MCF 10A (cell line): ENCODE measurements at regions not wholly inside any gene's neighbourhood (a gene's known extent, or its start where the extent isn't known, plus 50 kb on each side); places are given as distances from the start of the nearest gene placed in this dataset.

Experiments
- BruUV-seq: library from RNA; stranded (reverse); fragments of 400-500 nt; replicated peaks from 2 replicates; lab custom pipeline; 2021; lab: Mats Ljungman, UMichigan
- CTCF ChIA-PET: fragments of 300-600 bp; sonication (Branson Sonifier 250); formaldehyde crosslinking; extraction: SDS; loops from one replicate; lab custom pipeline; 2021; ENCODE audit warnings: antibody characterized with exemption, inconsistent platforms; lab: Yijun Ruan, JAX
- POLR2A ChIA-PET: fragments of 300-600, 350-650 bp; sonication (Branson Sonifier 250); formaldehyde crosslinking; extraction: SDS; loops from one replicate; lab custom pipeline; 2020; ENCODE audit warnings: antibody characterized with exemption, inconsistent platforms; lab: Yijun Ruan, JAX
- DNase-seq: peaks from one replicate; pipeline ENCODE4 v3.0.0-alpha.2; 2018; ENCODE audit not compliant: unreplicated experiment
- H3K27ac Mint-ChIP-seq: one replicate; pipeline ENCODE4 v1.8.0; 2022; ENCODE audit warnings: mild to moderate bottlenecking, low read depth, mixed read lengths; ENCODE audit not compliant: unreplicated experiment
- H3K27me3 Mint-ChIP-seq: one replicate; pipeline ENCODE4 v1.8.0; 2022; ENCODE audit warnings: mixed read lengths; ENCODE audit not compliant: insufficient read depth, unreplicated experiment
- H3K36me3 Mint-ChIP-seq: one replicate; pipeline ENCODE4 v1.8.0; 2022; ENCODE audit warnings: mild to moderate bottlenecking, moderate library complexity, mixed read lengths; ENCODE audit not compliant: insufficient read depth, unreplicated experiment
- H3K4me1 Mint-ChIP-seq: one replicate; pipeline ENCODE4 v1.8.0; 2022; ENCODE audit warnings: mixed read lengths; ENCODE audit not compliant: insufficient read depth, unreplicated experiment
- H3K4me3 Mint-ChIP-seq: one replicate; pipeline ENCODE4 v1.8.0; 2022; ENCODE audit warnings: mild to moderate bottlenecking, moderate library complexity, mixed read lengths; ENCODE audit not compliant: unreplicated experiment
- H3K9me3 Mint-ChIP-seq: one replicate; pipeline ENCODE4 v1.8.0; 2022; ENCODE audit warnings: mixed read lengths; ENCODE audit not compliant: unreplicated experiment
- CTCF ChIP-seq: fragments of 200-600 bp; IDR thresholded peaks from one replicate; pipeline ENCODE4 v1.8.0; 2022; ENCODE audit warnings: antibody characterized with exemption, mild to moderate bottlenecking; ENCODE audit not compliant: unreplicated experiment
- intact Hi-C: fragments of 100-400 bp; cut with micrococcal nuclease; formaldehyde crosslinking; loops from 2 replicates; pipeline ENCODE4 v1.14.1; 2022

DNA sequence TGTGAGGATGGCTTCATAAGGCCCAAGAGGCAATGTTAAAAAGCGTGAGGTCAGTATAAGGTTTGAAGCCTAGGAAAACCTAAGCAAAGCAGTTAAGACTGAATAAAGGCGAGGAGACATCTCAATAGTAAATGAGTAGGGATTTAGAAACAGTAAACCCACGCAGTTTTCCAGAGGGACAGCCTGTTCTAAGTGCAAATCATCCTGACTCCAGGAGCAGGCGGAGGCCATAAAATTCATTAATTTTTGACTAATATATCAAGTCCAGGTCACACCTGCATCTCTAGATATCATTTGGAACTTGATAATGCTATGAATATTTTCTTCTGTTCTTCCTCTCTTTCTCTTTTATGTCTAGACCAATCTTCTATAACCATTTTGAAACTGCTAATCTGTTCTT, 597.0 kb upstream of the RGS18 start:
- no peak for DNase-seq
- Mint-ChIP-seq H3K9me3 (no peaks in the 10 kb centered on the region), H3K4me1 (no peaks in the 10 kb centered on the region), H3K4me3 (no peak overlapping the region), H3K27me3 (no peaks in the 10 kb centered on the region), H3K36me3 (no peaks in the 10 kb centered on the region), H3K27ac (no peak overlapping the region)
- no TSS peak for BruUV-seq
- intact Hi-C loops = no loop called here
- POLR2A ChIA-PET = no interaction called here
- TF ChIP-seq CTCF = no peak
- CTCF ChIA-PET = no interaction called here

- Mint-ChIP-seq H3K9me3 (no peaks in the 10 kb centered on the region), H3K27ac (no peak overlapping the region), H3K4me1 (no peaks in the 10 kb centered on the region), H3K36me3 (no peaks in the 10 kb centered on the region), H3K4me3 (no peak overlapping the region), H3K27me3 (no peaks in the 10 kb centered on the region)
- DNase-seq = no peak
- no TSS peak for BruUV-seq
- TF ChIP-seq CTCF = no peak
- POLR2A ChIA-PET = no interaction called here
- CTCF ChIA-PET = no interaction called here
- intact Hi-C loops = no loop called here
Measured at GRCh38 chr1:191564275-191564674, 594.0 kb upstream of the RGS18 start.

DNA sequence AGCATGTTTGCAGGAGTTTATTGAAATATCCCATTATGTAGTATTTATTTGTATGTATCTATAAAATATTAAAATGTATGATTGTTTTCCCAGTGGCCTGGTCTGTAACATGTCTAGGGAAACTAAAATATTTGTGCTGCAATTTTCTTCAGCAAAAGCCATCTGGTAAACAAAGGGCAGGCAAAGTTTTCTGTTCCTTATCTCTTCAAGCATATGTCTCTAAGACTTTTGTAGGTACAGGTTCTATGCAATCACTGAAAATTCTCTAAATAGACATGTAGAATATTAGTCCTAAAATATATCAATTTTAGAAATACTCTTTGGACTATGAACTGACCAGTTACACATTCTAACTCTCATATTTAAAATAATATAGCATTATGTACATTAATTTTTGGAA, 585.8 kb upstream of the RGS18 start:
- DNase-seq = no peak
- BruUV-seq = no TSS peak
- H3K9me3 Mint-ChIP-seq = no peaks in the 10 kb centered on the region
- no peak overlapping the region for H3K27ac Mint-ChIP-seq
- H3K27me3 Mint-ChIP-seq = no peaks in the 10 kb centered on the region
- no peaks in the 10 kb centered on the region for H3K36me3 Mint-ChIP-seq
- ChIA-PET CTCF (no interaction called here), POLR2A (no interaction called here)
- TF ChIP-seq CTCF = no peak
- no peak overlapping the region for H3K4me3 Mint-ChIP-seq
- intact Hi-C loops = no loop called here
- no peaks in the 10 kb centered on the region for H3K4me1 Mint-ChIP-seq

- intact Hi-C loops = no loop called here
- Mint-ChIP-seq H3K4me3 (no peak overlapping the region), H3K9me3 (no peaks in the 10 kb centered on the region), H3K4me1 (no peaks in the 10 kb centered on the region), H3K36me3 (no peaks in the 10 kb centered on the region), H3K27me3 (no peaks in the 10 kb centered on the region), H3K27ac (no peak overlapping the region)
- no peak for DNase-seq
- CTCF ChIA-PET = interaction anchor here (0.6 kb wide), 1 partner anchor 526 kb away, joined by 4 read pairs; no protein-coding TSS in a partner anchor
- no TSS peak for BruUV-seq
- POLR2A ChIA-PET = no interaction called here
- TF ChIP-seq CTCF = no peak
Measured at GRCh38 chr1:191575180-191575579, 583.1 kb upstream of the RGS18 start.
